ENCODE measurements at regions not wholly inside any gene's neighbourhood (a gene's known extent, or its start where the extent isn't known, plus 50 kb on each side); places are given as distances from the start of the nearest gene placed in this dataset.
"Not testable (repeated sequence)": the region's sequence is repeated elsewhere in the genome, so short reads cannot be mapped to it uniquely, and the experiment has no call there.

DNA sequence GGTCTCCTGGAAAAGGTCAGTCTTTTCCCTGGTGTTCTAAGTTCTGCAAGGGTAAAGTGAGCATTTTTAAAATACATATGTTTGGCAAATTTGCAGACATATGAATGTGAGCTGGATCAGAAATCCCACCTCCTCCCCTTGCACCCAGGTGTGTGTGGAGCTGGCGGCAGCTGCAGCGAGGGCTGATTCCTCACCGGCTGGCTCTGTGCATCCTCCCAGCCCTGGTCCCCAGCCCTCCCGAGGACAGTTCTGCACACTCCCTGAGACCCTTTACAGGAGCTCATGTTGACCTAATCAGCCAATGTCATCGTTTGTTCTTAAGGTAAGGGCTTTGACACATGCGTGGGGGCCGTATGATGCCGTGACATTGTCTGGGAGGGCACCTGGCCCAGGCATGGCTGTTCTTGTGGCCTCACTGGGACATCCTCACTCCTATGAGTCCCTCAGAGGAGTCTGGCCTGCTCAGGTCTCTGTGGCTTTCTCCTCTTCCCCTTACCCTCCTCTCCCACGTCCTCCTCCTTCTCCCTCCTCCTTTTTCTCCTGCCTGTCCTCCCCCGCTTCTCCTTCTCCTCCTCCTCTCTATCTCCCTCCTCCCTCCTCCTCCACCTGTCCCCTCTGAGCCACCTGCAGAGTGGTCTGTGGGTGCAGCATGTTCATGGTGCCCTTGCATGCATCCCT, 289.2 kb upstream of the SFSWAP start:
- Mint-ChIP-seq H3K9me3 (peaks cover 3 to 29% (median 26%) of the 10 kb centered on the region in 8 donors), H3K27me3 (peaks cover 1 to 4% of the 10 kb centered on the region in 2 donors), H3K36me3 (peaks cover 0 to 3% of the 10 kb centered on the region in 2 donors), H3K4me1 (no peaks in the 10 kb centered on the region), H3K4me3 (no peak overlapping the region), H3K27ac (no peak overlapping the region)
- Histone ChIP-seq H3K27ac (ENCODE audit: low read depth, low read length) (no peak overlapping the region), H3K9me3 (ENCODE audit: control insufficient read depth in 1 of 2, low read length in 2 of 2) (no peaks in the 10 kb centered on the region), H3K4me1 (ENCODE audit: insufficient read depth, low read length) (no peaks in the 10 kb centered on the region), H3K4me3 (ENCODE audit: low read length in 2 of 2) (no peak overlapping the region), H3K27me3 (ENCODE audit: insufficient read depth, low read length) (no peaks in the 10 kb centered on the region), H3K36me3 (ENCODE audit: insufficient read depth, low read length) (no peaks in the 10 kb centered on the region)
- intact Hi-C loops (cut with micrococcal nuclease), result no loop called here
- POLR2A ChIA-PET (ENCODE audit: partially characterized antibody), result no interaction called here
- no peak for DNase-seq
- CTCF ChIA-PET (ENCODE audit: partially characterized antibody), result no interaction called here

DNA sequence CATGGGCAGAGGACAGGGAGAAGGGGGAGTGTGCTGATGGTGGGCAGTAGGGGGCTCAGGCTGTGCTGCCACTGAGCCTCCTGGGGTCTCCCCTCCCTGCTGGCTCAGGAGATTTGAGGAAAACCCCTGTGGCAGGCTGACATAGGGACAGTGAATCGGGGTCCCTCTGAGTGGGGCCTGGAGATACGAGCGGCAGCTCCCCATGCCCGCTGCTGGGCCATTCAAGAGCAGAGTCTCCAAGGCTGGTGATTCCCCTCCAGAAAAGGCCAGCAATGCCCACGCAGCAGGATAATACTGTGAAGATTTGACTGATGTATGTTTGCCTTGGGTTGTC, 288.7 kb upstream of the SFSWAP start:
- H3K27me3 ChIP-seq (ENCODE audit: insufficient read depth, low read length), result no peaks in the 10 kb centered on the region
- no peaks in the 10 kb centered on the region for H3K4me1 ChIP-seq (ENCODE audit: insufficient read depth, low read length)

DNA sequence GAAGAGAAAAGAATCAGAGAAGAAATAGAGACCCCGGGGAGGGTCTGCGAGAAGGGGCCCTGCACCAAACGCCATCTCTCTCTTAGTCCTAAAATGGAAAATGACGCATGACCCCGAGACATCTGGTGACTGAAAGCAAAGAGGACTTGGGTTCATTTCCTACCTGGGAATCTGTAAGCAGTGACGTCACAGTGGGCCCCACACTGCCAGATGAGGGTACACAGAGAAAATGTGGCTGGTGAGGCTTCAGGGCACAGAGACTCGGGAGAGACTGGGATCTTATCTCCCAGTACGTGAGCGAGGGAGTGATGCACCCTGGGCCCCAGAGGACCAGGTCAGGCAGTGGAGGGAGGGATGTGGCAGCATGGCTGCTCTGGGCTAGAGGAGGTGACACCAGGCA, 288.1 kb upstream of the SFSWAP start:
- peaks cover 0 to 3% of the 10 kb centered on the region in 2 donors for H3K36me3 Mint-ChIP-seq
- no peak overlapping the region for H3K27ac ChIP-seq (ENCODE audit: low read depth, low read length)
- DNase-seq, result no peak
- no peaks in the 10 kb centered on the region for H3K9me3 ChIP-seq (ENCODE audit: control insufficient read depth in 1 of 2, low read length in 2 of 2)
- POLR2A ChIA-PET (ENCODE audit: partially characterized antibody), result no interaction called here
- H3K36me3 ChIP-seq (ENCODE audit: insufficient read depth, low read length), result no peaks in the 10 kb centered on the region
- no peaks in the 10 kb centered on the region for H3K27me3 ChIP-seq (ENCODE audit: insufficient read depth, low read length)
- H3K4me3 Mint-ChIP-seq, result peak overlapping the region in 1 of 8 donors; percentile 45
- CTCF ChIA-PET (ENCODE audit: partially characterized antibody), result no interaction called here
- H3K4me3 ChIP-seq (ENCODE audit: low read length in 2 of 2), result no peak overlapping the region
- H3K4me1 ChIP-seq (ENCODE audit: insufficient read depth, low read length), result no peaks in the 10 kb centered on the region
- H3K27ac Mint-ChIP-seq, result no peak overlapping the region
- H3K4me1 Mint-ChIP-seq, result no peaks in the 10 kb centered on the region
- intact Hi-C loops (cut with micrococcal nuclease), result no loop called here
- peaks cover 3 to 30% (median 26%) of the 10 kb centered on the region in 8 donors for H3K9me3 Mint-ChIP-seq
- peaks cover 1 to 4% of the 10 kb centered on the region in 2 donors for H3K27me3 Mint-ChIP-seq

More for the DNA sequence above, 288.7 kb upstream of the SFSWAP start:
- Mint-ChIP-seq H3K4me3 (no peak overlapping the region), H3K27ac (no peak overlapping the region), H3K36me3 (peaks cover 0 to 3% of the 10 kb centered on the region in 2 donors), H3K4me1 (no peaks in the 10 kb centered on the region), H3K27me3 (peaks cover 1 to 4% of the 10 kb centered on the region in 2 donors), H3K9me3 (peaks cover 3 to 30% (median 26%) of the 10 kb centered on the region in 8 donors)
- intact Hi-C loops (cut with micrococcal nuclease), result no loop called here
- CTCF ChIA-PET (ENCODE audit: partially characterized antibody), result no interaction called here
- no peak for DNase-seq
- no peak overlapping the region for H3K4me3 ChIP-seq (ENCODE audit: low read length in 2 of 2)
- H3K27ac ChIP-seq (ENCODE audit: low read depth, low read length), result no peak overlapping the region
- H3K36me3 ChIP-seq (ENCODE audit: insufficient read depth, low read length), result no peaks in the 10 kb centered on the region
- POLR2A ChIA-PET (ENCODE audit: partially characterized antibody), result no interaction called here
- no peaks in the 10 kb centered on the region for H3K9me3 ChIP-seq (ENCODE audit: control insufficient read depth in 1 of 2, low read length in 2 of 2)

DNA sequence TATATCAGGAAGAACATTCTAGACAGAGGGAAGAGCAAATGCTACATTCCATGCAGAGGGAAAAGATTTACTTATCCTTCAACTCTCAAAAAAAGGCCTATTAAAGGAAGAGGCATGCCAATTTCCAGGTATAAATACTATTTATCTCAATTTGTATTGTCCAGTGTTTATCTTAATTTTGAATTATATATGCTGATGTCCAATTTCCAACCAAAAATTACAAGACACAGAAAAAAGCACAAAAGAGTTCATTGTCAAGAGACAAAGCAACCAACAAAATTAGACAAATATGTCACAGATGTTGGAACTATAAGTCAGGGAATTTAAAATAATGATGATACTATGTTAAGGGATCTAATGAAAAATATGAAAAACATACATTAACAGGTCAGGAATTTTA, 286.6 kb upstream of the SFSWAP start:
- peaks cover 4% of the 10 kb centered on the region in 2 donors for H3K27me3 Mint-ChIP-seq
- Histone ChIP-seq H3K36me3 (ENCODE audit: insufficient read depth, low read length) (no peaks in the 10 kb centered on the region), H3K4me3 (ENCODE audit: low read length in 2 of 2) (no peak overlapping the region), H3K9me3 (ENCODE audit: control insufficient read depth in 1 of 2, low read length in 2 of 2) (no peaks in the 10 kb centered on the region), H3K27me3 (ENCODE audit: insufficient read depth, low read length) (no peaks in the 10 kb centered on the region), H3K27ac (ENCODE audit: low read depth, low read length) (no peak overlapping the region), H3K4me1 (ENCODE audit: insufficient read depth, low read length) (no peaks in the 10 kb centered on the region)
- intact Hi-C loops (cut with micrococcal nuclease), result no loop called here
- H3K9me3 Mint-ChIP-seq, result peaks cover 3 to 30% (median 26%) of the 10 kb centered on the region in 8 donors
- H3K27ac Mint-ChIP-seq, result no peak overlapping the region
- no peaks in the 10 kb centered on the region for H3K4me1 Mint-ChIP-seq
- no peak for DNase-seq
- CTCF ChIA-PET (ENCODE audit: partially characterized antibody), result no interaction called here
- H3K4me3 Mint-ChIP-seq, result no peak overlapping the region
- POLR2A ChIA-PET (ENCODE audit: partially characterized antibody), result no interaction called here
- H3K36me3 Mint-ChIP-seq, result peaks cover 0 to 3% of the 10 kb centered on the region in 2 donors

DNA sequence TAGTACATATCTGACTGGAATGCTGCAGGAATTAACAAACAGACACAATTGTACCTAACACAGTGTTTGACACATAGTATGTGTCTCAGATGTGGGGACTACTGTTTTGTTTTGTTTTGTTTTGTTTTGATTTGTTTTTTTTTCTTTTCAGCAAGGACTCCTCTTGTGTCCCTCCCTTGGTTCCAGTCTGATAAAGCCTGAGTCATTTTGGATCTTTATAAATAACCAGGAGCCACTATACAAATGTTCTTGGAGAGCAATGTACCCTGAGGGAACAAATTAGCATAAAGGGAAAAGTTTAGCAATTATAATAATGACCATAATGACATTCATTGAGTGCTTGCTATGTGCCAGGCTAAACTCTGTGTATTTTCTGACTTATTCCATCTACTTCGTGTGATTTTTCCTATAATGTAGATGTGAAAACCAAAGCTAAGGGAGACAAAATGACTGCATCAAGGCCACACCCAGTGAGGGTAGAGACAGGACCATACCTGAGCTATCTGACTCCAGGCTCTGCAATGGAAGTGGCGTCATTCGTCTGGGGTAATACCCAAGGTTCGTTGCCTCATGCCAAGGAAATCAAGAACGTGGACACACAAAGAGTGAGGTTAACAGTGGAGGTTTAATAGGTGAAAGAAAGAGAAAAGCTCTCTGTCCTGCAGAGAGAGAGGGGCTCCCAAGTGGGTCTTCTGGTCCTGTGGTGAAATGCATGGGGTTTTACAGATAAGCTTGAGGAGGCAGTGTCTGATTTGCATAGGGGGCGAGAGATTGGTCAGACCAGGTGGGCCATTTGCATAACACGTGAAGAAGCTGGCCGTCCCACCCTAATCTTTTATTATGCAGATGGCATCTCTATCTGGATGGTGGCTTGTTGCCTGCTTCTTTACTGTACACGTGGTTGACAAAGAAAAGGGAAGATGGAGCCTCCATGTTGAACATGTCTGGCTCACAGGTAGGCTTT, 285.5 kb upstream of the SFSWAP start:
- no peak for DNase-seq
- Mint-ChIP-seq H3K36me3 (peaks cover 0 to 3% of the 10 kb centered on the region in 2 donors), H3K9me3 (peaks cover 3 to 32% (median 26%) of the 10 kb centered on the region in 8 donors), H3K27me3 (peaks cover 4 to 7% of the 10 kb centered on the region in 2 donors), H3K4me1 (no peaks in the 10 kb centered on the region), H3K27ac (no peak overlapping the region), H3K4me3 (no peak overlapping the region)
- H3K27ac ChIP-seq (ENCODE audit: low read depth, low read length), result no peak overlapping the region
- H3K4me3 ChIP-seq (ENCODE audit: low read length in 2 of 2), result no peak overlapping the region
- intact Hi-C loops (cut with micrococcal nuclease), result no loop called here
- no peaks in the 10 kb centered on the region for H3K36me3 ChIP-seq (ENCODE audit: insufficient read depth, low read length)
- H3K27me3 ChIP-seq (ENCODE audit: insufficient read depth, low read length), result no peaks in the 10 kb centered on the region
- POLR2A ChIA-PET (ENCODE audit: partially characterized antibody), result no interaction called here
- H3K4me1 ChIP-seq (ENCODE audit: insufficient read depth, low read length), result no peaks in the 10 kb centered on the region
- H3K9me3 ChIP-seq (ENCODE audit: control insufficient read depth in 1 of 2, low read length in 2 of 2), result no peaks in the 10 kb centered on the region
- CTCF ChIA-PET (ENCODE audit: partially characterized antibody), result no interaction called here

DNA sequence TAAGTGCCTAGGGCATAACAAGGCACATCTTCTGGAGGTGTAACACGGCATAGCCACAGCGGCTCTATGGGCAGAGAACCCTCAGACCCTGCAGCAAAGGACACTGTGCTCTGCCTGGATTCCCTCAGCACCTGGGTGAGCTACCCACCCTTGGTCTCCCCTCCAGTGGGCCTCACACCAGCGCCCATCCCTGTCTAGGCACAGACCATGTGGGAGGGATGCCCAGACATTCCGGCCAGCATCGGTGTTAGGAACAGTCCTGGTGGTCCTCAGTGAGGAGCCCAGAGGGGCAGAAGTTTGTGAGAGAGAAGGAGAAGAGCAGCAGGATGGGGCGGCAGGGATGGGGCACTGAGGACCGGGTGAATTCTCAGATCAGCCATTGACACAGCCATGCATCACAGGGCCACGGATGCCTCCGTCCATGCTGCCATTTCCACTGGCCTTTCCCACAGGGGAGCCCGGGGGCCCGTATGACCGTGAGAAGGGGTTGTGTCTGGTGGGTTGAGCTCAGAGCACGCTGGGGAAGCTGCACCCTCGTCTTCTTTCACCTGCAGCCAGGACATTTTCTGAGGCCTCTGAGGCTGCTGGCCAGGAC, 282.7 kb upstream of the SFSWAP start:
- DNase-seq, result no peak
- Histone ChIP-seq H3K9me3 (ENCODE audit: control insufficient read depth in 1 of 2, low read length in 2 of 2) (no peaks in the 10 kb centered on the region), H3K27me3 (ENCODE audit: insufficient read depth, low read length) (no peaks in the 10 kb centered on the region), H3K4me3 (ENCODE audit: low read length in 2 of 2) (no peak overlapping the region), H3K4me1 (ENCODE audit: insufficient read depth, low read length) (no peaks in the 10 kb centered on the region), H3K27ac (ENCODE audit: low read depth, low read length) (no peak overlapping the region), H3K36me3 (ENCODE audit: insufficient read depth, low read length) (no peaks in the 10 kb centered on the region)
- no peak overlapping the region for H3K27ac Mint-ChIP-seq
- CTCF ChIA-PET (ENCODE audit: partially characterized antibody), result no interaction called here
- H3K27me3 Mint-ChIP-seq, result peaks cover 6 to 11% of the 10 kb centered on the region in 2 donors
- H3K9me3 Mint-ChIP-seq, result peaks cover 3 to 38% (median 21%) of the 10 kb centered on the region in 8 donors
- H3K36me3 Mint-ChIP-seq, result peaks cover 0 to 3% of the 10 kb centered on the region in 2 donors
- H3K4me1 Mint-ChIP-seq, result peaks cover 0 to 1% (median 0%) of the 10 kb centered on the region in 4 donors
- H3K4me3 Mint-ChIP-seq, result no peak overlapping the region
- intact Hi-C loops (cut with micrococcal nuclease), result no loop called here
- POLR2A ChIA-PET (ENCODE audit: partially characterized antibody), result no interaction called here

DNA sequence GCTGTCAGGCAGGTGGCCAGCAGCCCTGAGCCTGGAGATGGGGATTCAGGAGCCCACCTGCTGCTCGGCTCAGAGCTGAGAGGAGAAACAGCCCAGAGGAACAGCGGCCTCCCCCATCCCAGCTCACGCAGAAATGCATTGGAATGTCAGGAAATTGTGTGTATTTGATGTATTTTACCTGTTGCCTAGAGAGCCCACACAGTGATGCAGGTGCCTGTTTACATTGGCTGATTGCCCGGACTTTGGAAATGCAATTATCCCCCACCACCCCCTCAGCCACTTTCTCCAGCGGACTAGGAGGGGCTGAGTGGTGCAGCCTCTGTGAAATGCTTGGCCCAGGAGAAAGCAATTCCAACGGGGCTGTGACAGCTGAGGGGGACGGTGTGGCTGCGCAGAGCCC, 281.7 kb upstream of the SFSWAP start:
- H3K4me1 Mint-ChIP-seq; H3K9me3 ChIP-seq (ENCODE audit: control insufficient read depth in 1 of 2, low read length in 2 of 2); H3K4me1 ChIP-seq (ENCODE audit: insufficient read depth, low read length); POLR2A ChIA-PET (ENCODE audit: partially characterized antibody); H3K27ac ChIP-seq (ENCODE audit: low read depth, low read length); H3K36me3 ChIP-seq (ENCODE audit: insufficient read depth, low read length); H3K27ac Mint-ChIP-seq; H3K36me3 Mint-ChIP-seq; H3K4me3 Mint-ChIP-seq; H3K4me3 ChIP-seq (ENCODE audit: low read length in 2 of 2); DNase-seq; intact Hi-C loops (cut with micrococcal nuclease); H3K27me3 ChIP-seq (ENCODE audit: insufficient read depth, low read length); CTCF ChIA-PET (ENCODE audit: partially characterized antibody): not testable (repeated sequence)
- H3K27me3 Mint-ChIP-seq, result peaks cover 6 to 12% of the 10 kb centered on the region in 2 donors
- H3K9me3 Mint-ChIP-seq, result peaks cover 0 to 27% (median 11%) of the 10 kb centered on the region in 8 donors

All from CD4-positive, alpha-beta memory T cell (primary cell).